Tibial nerve (tissue), 4 donors: ENCODE measurements at regions not wholly inside any gene's neighbourhood (a gene's known extent, or its start where the extent isn't known, plus 50 kb on each side); places are given as distances from the start of the nearest gene placed in this dataset.

Experiments
- EP300 ChIP-seq, 2 donors: sonication (generic); formaldehyde crosslinking; IDR thresholded peaks; one replicate each; pipeline ENCODE4 v1.6.1; 2017; ENCODE audit warnings: antibody characterized with exemption in 2 of 2, mild to moderate bottlenecking in 1 of 2
- POLR2A ChIP-seq, 2 donors: fragments of 450-650 bp; IDR thresholded peaks; one replicate each; pipeline ENCODE4 v1.6.1; 2017; ENCODE audit warnings: antibody characterized with exemption in 2 of 2, mild to moderate bottlenecking in 2 of 2, moderate library complexity in 2 of 2
- TF ChIP-seq, protein P1 (sequence below), 5 experiments: fragments of 200-600 bp in 3 of 5; fragments of 450-650 bp in 2 of 5; sonication (generic) in 3 of 5; IDR thresholded peaks; one replicate each; pipeline ENCODE4 v1.5.1; 2016 to 2019; ENCODE audit warnings: antibody characterized with exemption in 5 of 5, mild to moderate bottlenecking in 3 of 5, moderate library complexity in 2 of 5

DNA sequence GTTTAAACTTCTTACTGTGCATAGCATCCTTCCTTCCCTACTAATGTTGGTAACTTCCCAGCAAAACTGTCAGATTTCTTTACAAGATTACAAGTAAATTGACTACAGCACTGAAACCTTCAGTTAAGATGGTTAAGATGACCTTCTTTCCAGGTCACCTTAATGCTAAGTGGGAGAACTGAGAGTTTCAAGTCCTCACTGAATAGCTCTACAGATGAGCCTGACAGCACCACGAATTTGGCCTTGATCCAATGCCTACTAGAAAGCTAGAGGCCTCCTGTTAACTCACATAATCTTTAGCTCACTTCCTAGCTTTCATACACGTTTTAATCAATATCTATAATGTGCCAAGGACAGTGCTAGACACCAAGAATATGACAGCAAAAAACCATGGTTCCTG, 276.0 kb upstream of the PLD5 start:
- TF ChIP-seq, protein P1, sequence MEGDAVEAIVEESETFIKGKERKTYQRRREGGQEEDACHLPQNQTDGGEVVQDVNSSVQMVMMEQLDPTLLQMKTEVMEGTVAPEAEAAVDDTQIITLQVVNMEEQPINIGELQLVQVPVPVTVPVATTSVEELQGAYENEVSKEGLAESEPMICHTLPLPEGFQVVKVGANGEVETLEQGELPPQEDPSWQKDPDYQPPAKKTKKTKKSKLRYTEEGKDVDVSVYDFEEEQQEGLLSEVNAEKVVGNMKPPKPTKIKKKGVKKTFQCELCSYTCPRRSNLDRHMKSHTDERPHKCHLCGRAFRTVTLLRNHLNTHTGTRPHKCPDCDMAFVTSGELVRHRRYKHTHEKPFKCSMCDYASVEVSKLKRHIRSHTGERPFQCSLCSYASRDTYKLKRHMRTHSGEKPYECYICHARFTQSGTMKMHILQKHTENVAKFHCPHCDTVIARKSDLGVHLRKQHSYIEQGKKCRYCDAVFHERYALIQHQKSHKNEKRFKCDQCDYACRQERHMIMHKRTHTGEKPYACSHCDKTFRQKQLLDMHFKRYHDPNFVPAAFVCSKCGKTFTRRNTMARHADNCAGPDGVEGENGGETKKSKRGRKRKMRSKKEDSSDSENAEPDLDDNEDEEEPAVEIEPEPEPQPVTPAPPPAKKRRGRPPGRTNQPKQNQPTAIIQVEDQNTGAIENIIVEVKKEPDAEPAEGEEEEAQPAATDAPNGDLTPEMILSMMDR (IDR thresholded peaks at IDR 0.05) = no peak
- TF ChIP-seq POLR2A (IDR thresholded peaks at IDR 0.05) = no peak
- no peak for TF ChIP-seq EP300 (IDR thresholded peaks at IDR 0.05)
